Adrenal gland (tissue), 5 donors: ENCODE measurements at regions not wholly inside any gene's neighbourhood (a gene's known extent, or its start where the extent isn't known, plus 50 kb on each side); places are given as distances from the start of the nearest gene placed in this dataset.

Experiments
- POLR2A ChIP-seq, 2 donors: fragments of 450-650 bp; IDR thresholded peaks; one replicate each; pipeline ENCODE4 v1.6.1; 2017; ENCODE audit warnings: antibody characterized with exemption in 2 of 2, mild to moderate bottlenecking in 2 of 2, moderate library complexity in 1 of 2
- TF ChIP-seq, protein P1 (sequence below), 6 experiments: fragments of 450-650 bp in 4 of 6; fragments of 200-600 bp in 2 of 6; sonication (generic) in 1 of 6; IDR thresholded peaks; 1 replicate in 5 of 6; 2 replicates in 1 of 6; pipeline versions ENCODE4 v1.5.1 to v1.8.0; 2016 to 2021; ENCODE audit warnings: antibody characterized with exemption in 6 of 6, mild to moderate bottlenecking in 2 of 6, moderate library complexity in 1 of 6
- donor health status: DM: no; HTN: no; CAD: no.

DNA sequence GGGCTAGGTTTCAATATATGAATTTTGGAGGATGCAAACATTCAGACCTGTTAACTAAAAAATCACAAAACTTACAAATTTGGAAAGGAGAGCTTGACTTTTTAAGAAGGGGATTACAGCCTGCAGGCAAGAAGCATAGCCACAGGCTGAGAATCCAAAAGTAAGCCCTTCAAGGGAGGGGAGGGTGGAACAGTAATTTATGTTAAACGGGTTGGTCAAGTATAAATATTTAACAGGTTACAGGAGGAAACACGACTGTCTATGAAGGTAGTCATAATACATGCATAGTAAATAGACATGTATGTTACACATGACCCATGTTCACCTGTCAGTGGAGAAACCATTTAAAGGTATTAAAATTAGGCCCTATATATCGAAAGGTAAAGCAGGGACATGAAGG, 261.1 kb upstream of the RGS18 start:
- TF ChIP-seq, protein P1, sequence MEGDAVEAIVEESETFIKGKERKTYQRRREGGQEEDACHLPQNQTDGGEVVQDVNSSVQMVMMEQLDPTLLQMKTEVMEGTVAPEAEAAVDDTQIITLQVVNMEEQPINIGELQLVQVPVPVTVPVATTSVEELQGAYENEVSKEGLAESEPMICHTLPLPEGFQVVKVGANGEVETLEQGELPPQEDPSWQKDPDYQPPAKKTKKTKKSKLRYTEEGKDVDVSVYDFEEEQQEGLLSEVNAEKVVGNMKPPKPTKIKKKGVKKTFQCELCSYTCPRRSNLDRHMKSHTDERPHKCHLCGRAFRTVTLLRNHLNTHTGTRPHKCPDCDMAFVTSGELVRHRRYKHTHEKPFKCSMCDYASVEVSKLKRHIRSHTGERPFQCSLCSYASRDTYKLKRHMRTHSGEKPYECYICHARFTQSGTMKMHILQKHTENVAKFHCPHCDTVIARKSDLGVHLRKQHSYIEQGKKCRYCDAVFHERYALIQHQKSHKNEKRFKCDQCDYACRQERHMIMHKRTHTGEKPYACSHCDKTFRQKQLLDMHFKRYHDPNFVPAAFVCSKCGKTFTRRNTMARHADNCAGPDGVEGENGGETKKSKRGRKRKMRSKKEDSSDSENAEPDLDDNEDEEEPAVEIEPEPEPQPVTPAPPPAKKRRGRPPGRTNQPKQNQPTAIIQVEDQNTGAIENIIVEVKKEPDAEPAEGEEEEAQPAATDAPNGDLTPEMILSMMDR (IDR thresholded peaks at IDR 0.05) = no peak
- no peak for TF ChIP-seq POLR2A (IDR thresholded peaks at IDR 0.05)
